Ovary (tissue), 3 donors: ENCODE measurements at regions not wholly inside any gene's neighbourhood (a gene's known extent, or its start where the extent isn't known, plus 50 kb on each side); places are given as distances from the start of the nearest gene placed in this dataset.

ENCODE experiments used
- CTCF ChIP-seq, 3 donors: fragments of 450-650 bp in 2 of 3; fragments of 200-600 bp in 1 of 3; IDR thresholded peaks; one replicate each; pipeline versions ENCODE4 v1.5.1 to v1.8.0; 2016 to 2022; ENCODE audit warnings: antibody characterized with exemption in 3 of 3, mild to moderate bottlenecking in 1 of 3
- EP300 ChIP-seq: sonication (generic); formaldehyde crosslinking; IDR thresholded peaks from one replicate; pipeline ENCODE4 v1.6.1; 2017; ENCODE audit warnings: antibody characterized with exemption
- POLR2A ChIP-seq: fragments of 450-650 bp; IDR thresholded peaks from one replicate; pipeline ENCODE4 v1.6.1; 2017; ENCODE audit warnings: antibody characterized with exemption, mild to moderate bottlenecking, moderate library complexity
- donor health status: DM: no; HTN: no; CAD: no.

GRCh38 chr6:33924681-33925080 is 120.9 kb upstream of the MLN start:
- no peak for TF ChIP-seq CTCF (IDR thresholded peaks at IDR 0.05)
- TF ChIP-seq POLR2A = no peak
- no peak for TF ChIP-seq EP300
